ENCODE measurements at regions not wholly inside any gene's neighbourhood (a gene's known extent, or its start where the extent isn't known, plus 50 kb on each side); places are given as distances from the start of the nearest gene placed in this dataset.

DNA sequence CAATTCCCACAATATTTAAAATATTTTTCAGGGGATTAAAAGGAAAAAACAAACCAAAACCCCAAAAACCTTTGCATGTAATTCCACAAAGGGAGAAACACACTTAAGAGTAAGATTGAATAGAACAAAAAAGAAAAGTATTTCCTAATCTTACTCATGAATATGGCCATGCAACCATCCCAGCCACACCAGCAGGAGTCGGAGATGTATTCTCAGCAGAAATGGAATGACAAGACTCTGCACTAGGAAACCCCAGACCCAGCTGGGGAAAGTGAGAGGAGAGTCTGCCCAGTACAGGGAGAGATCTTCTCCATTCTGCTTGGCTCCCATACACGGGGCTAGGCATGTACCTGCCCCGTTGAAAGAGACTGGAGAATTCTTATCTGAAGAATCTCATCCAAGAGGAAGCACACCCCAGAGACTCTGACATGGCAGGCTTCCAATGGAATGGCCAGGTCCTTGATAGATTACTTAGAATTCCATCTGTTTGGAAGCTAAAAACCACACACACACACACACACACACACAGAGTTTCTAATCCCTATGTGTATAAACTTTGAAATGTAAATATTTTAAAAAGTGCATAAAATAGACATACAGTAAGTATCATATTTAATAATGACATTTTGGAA, 118.8 kb downstream of the GADD45G start:
- DNase-seq (ENCODE audit: low spot score) = peak; percentile 36

DNA sequence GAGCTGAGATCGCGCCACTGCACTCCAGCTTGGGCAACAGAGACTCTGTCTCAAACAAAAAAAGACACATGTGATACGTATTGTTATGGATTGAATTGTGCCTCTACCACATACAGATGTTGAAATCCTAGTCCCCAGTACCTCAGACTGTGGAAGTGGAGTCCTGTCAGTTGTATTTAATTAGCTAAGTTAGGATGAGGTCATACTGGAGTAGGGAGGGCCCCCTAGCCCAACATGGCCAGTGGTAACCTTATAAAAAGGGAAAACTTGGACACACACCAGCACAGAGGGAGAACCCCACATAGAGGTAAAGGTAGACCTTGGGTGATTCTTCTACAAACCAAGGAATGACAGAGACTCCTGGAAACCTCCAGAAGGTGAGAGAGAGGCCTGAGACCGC, 119.8 kb downstream of the GADD45G start:
- DNase-seq (ENCODE audit: low spot score) = no peak

DNA sequence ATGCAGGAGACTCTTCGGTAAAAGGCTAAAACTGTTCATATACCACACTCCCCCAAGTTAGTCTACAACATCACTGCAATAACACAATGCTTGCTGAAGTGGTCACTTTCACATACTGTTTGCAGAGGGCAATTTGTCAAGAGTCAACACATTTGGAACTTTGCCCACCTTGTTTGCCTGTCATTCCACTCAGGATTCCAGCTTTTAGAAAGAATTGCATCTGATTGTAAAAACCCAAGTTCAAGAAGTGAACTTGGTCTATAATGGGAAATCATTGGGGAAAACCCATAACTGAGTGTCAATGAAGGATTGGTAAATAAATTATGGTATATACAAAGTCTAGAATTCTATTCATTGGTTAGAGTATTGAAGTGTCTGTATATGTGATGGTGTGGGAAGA, 120.5 kb downstream of the GADD45G start:
- DNase-seq (ENCODE audit: low spot score) = no peak

DNA sequence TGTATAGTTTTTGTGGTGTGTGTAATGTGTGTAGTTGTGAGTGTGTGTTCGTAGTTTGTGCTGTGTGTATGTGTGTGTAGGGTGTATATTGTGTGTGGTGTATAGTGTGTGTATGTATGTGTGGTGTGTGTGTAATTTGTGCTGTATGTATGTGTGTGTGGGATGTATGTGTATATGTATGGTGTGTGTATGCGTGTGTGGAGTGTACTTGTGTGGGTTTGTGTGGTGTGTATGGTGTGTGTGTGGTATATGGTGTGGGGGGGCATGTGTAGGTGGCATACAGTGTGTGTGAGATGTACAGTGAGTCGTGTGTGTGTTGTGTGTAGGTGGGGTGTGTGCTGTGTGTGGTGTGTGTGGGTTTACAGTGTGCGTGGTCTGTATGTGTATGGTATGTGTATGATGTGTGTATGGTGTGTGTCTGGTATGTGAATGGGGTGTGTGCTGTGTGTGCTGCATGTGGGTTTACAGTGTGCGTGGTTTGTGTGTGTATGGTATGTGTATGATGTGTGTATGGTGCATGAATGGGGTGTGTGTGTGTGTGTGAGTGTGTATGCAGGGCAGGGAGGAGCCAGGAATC, 125.2 kb downstream of the GADD45G start:
- no peak for DNase-seq (ENCODE audit: low spot score)

DNA sequence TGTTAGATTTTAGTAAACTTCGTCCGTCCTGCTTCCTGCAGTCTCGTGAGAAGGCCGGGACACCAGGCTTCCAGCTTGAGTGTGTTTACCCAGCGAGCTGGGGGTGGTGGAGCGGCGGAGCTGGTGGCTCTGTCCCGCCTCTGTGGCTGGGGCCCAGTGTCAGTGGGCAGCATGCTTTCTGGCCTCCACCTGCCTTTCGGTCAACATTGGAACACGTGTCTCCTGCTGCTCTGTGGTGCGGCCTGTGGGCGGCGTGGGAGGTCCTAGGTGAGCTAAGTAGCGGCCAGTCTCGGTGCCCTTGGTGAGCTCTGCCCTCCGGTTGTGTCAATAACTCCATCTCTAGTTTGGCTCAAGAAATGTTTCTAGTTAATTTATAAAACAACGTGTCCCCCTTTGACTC, 125.9 kb downstream of the GADD45G start:
- no peak for DNase-seq (ENCODE audit: low spot score)

DNA sequence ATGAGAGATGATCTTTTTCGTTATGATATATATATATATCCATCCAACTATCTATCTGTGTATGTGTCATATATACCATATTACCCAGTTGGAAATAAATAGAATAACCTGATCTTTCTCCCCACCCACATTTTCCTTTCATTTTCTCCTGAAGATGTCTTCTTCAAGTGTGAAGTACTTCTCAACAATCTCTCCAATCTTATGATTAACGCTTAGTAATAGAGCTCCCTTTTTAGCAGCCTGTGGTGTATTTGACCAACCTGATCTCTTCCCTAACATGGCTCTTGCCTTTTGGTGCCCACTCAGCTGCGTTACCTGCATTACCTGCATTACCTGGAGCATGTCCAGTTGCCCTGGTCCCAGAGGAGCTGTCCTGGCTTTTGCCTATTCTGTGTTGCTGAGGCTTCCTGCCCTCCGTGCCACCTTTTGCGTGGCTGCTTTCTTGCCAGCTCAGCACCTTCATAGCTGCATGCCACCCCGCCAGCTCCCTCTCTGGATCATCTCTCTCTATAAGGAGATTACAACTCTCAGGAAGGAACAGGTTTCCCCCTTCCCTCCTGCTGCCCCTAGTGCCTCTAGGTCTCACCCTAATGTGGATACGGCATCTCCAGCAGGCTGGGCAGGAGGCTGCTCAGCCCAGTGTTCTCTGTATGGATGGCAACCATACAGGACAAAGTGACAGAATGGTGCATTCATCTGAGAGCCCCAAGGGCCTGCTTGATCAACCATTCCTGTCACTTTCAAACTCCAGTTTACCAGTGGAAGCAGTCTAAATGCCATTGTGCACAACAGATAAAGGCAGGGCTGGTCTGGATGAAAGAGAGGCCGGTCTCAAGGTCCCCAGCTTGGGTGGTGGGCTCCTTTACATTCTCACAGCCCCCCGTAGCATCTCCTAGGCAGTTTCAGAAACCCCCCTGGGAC, 126.7 kb downstream of the GADD45G start:
- peak; percentile 57 for DNase-seq (ENCODE audit: low spot score)

DNA sequence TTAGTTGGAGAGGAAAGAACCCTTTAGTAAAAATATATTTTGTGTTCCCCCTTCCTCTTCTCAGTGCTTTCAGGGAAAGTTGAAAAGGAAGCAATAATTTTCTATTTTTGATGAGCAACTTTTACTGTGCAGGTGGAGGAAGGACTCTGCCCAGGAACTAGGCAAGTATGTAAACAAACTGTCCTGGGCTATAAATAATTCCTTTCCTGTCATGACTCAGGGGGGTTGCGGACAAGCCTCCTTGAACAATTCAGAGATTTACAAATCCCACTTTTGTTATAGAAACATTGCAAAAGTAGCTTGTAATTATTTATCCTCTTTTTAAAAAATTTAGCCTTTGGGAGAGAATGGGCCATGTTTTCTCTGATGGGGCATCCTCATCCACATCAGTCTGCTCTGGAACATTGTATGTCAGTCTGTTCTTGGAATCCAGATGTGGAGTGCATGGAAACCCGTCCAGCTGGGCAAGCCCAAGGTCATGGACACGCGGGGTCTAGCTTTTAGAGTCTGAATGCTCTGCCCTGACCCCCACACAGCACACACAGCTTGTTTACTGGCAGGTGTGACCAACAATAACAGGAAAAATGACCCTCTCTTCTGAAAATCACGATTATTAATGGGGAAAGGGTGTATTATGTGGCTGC, 127.6 kb downstream of the GADD45G start:
- no peak for DNase-seq (ENCODE audit: low spot score)

DNA sequence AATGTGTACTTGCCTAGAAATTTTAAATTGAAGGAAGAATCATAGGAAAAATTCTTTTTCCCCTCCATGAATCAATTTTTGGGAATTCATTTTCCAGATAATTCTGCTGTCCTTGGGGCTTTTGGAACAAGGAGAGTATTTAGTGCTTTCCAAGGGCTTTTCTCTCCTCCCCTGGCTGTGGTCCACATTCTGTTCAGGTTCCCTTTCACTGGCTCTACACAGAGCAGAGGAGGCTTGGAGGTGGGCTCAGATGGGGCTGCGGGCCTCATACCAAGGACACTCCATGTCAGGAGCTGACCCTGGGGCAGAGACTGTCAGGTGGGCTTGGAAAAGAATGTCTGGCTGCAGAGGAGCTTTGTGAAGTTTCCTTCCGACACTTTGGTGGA, 128.1 kb downstream of the GADD45G start:
- DNase-seq (ENCODE audit: low spot score) = no peak

DNA sequence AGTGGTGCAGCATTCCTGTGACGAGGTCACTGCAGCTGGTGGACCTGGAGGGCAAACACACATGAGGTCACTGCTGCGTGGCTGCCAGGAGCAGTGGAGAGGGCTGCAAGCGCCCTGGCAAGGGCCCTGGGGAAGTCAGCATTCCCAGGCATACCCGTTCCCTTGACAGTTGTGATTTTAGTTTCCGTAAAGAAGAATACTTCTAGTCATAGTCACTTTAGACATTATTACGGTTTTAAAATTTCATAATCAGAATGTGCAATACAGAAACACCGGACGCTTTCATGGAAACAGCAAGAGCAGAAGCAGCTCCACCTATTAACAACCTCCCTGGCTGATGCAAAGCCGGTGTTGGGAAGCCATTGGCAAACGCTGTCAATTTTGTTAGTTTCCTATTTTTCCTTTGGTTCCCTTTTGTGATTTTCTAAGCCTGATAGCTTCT, 129.8 kb downstream of the GADD45G start:
- no peak for DNase-seq (ENCODE audit: low spot score)

DNA sequence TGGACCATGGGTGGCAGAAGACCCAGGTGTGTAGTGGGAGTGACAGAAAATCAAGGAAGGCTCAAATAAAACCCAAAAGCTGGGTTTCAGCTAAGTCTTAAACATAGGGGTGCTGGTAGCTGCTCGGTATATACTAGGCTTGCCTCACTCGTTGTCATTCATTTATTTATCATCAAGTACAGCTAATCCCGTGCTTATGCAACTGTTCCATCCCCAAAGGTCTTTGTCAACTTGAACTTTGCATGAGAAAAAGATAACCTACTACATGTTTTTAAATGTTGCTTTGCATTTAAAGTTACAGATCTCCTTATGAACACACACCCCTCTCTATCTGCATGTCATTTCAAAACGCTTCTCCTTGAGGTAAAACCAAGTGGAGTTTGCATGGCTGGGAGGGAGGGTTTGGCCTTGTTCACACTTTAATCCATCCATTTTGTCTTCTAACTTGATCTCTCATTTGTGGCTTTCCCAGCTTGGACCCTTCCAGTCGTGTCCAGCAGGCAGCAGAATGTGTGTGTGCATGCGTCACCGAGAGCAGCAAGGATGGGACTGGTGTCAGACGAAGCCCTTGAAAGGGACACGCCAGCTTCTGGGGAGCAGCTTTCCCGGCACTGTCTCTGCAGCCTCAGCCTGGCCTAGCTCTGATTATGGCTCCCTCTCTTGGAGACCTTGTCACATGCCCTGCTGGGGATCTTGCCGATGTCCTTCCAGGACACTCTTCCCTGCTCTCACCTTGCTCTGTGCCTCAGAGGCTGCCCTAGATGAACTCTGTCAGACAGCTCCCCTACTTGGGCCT, 133.5 kb downstream of the GADD45G start:
- DNase-seq (ENCODE audit: low spot score) = no peak

DNA sequence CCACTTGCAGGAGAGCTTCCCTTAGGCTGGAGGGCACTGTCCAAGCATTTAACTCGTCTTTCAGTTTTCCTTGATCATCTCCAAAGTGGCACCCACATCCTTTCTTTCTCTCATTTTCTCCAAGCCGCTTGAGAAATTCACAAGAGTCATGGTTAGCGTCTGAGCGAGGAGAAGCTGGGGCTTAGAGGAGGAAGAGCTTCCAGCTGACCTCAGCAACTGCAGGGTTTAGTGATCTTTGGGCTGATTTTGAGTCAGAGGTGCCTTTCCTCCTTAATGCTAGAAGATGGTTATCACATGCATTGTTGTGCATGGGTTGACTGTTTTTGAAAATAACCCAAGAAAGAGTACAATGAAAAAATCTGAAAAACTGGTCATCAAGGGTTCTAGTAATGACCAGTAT, 134.7 kb downstream of the GADD45G start:
- no peak for DNase-seq (ENCODE audit: low spot score)

DNA sequence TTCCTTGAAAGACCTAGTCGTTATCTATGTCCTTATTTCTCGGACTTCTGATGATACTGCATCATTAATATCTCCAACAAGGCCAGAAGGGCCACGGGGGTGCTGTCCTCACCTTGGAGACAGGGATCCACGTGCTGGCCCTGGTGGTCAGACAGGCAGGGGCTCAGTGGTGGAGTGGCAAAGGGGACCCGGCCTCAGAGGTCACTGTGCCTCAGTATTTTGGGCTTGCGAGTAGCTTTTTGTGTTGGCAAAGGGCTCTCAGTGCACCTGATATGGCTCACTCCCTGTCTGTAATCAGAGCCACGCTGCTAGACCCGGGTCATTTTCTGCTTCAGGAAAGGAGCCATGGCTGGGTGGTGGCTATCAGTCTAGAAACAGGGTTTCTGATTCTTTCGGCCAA, 135.1 kb downstream of the GADD45G start:
- no peak for DNase-seq (ENCODE audit: low spot score)

DNA sequence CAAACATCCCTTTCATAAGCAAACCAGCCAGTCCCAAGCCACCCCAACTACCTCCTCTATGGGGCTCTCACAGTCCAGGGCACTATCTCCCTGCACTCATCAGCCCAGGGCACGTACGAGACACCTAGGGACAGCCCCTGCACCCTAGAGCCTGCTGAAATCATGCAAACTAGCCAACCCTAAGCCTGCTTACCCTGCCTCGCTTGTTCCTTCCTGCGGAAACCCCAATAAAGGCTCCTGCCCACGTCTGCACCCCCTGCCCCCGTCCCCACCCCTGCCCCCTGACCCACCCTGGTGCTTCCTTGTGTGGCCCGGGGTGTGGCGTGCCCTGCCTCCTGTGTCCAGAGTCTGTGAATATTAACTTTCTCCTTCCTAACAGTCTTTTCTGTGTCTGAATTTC, 135.9 kb downstream of the GADD45G start:
- DNase-seq (ENCODE audit: low spot score) = no peak

DNA sequence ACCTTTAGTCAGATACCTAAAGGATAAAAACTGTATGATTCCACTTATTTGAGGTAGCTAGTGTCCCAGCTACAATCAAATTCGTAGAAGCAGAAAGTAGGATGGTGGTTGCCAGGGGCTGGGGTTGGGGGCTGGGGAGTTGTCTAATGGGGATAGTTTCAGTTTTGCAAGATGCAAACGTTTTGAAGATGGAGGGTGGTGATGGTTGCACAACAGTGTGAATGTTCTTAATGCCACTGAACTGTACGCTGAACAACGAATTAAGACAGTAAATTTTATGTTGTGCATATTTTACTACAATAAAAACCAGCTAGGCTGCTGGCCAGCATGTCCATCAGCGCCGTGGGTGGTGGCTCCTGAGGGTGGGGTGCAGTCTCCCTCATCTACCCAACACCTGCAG, 137.8 kb downstream of the GADD45G start:
- no peak for DNase-seq (ENCODE audit: low spot score)

DNA sequence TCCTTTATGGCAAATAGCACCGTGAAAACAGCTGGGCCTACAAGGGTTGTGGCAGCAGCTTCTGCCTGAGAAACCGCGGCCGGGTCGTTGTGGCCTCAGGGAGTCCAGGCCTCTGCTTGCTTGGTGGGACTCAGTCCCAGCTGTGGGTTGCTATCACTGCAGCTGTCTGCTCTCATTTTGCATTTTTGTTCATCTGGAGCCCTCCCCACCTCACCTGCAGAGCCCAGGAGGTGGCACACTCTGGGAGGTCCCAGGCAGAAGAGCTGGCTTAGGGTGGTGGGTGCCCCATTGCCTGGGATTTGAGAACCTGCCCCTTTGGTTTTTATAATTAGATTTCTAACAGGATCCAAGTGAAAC, 138.4 kb downstream of the GADD45G start:
- DNase-seq (ENCODE audit: low spot score) = no peak

DNA sequence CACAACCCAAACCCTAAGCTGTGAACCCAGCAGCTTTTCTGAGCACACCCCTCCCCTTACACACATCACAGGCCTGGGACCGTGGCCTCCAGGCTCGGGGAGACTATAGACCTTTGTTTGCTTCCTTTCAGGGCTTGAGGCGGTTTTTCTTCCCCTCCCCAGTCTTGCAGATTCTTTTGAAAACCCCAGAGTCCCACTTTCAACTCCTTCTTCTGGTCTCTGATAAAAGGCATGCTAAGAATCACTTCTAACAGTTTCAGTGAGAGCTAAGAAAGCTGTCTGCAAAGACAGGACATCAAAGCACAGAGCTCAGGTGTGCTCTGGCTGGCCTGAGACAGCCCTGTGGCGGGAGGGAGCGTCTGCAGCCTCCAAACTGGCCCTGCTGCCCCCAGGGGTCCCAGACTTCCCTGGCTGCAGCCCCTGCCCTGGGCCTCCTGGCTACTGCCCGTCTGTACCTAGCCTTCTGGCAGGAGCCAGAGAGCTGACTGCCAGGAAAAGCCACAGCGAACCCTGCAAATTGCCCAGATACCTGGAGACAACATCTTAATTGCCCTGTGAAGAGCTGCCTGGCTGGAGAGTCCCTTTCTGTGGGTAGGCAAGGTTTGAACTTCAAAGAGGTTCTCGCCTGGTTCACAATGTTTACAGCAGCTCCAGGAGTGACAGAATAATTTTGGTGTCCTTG, 138.9 kb downstream of the GADD45G start:
- no peak for DNase-seq (ENCODE audit: low spot score)

DNA sequence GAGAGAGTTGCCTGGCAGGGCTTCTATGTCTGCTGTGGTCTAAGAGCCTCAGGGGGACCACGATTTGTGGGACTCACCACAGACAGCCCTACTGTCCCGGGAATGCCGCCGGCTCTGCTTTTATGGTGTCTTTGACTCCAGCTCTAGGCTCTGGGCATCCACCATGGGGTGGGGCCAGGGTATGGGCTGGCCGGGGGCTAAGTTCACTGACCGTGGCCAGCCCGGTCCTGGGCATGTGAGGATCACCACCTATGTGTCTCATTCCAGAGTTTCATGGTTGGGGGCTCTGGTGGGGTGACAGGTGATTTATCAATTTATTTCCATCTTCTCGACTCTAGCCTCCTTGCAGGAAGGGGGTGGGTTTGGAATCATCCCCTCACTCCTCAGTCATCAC, 139.4 kb downstream of the GADD45G start:
- DNase-seq (ENCODE audit: low spot score) = no peak

DNA sequence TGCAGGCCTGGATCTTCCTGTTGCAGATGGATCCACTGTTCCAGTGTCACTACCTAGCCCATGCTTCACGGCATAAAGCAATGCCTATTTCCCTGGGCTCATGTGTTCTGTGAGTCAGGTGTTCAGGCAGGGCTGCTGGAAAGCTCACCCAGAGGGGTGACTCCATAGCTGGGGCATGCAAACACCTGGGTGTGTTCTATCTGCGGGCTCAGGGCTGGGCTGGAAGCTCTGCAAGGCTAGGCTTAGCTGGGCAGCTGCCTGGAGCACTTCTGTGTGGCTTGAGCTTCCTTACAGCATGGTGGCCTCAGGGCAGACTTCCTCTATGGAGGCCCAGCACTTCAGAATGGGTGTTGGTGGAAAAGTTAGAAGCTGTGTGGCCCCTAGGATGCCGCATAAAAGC, 139.9 kb downstream of the GADD45G start:
- DNase-seq (ENCODE audit: low spot score) = no peak

DNA sequence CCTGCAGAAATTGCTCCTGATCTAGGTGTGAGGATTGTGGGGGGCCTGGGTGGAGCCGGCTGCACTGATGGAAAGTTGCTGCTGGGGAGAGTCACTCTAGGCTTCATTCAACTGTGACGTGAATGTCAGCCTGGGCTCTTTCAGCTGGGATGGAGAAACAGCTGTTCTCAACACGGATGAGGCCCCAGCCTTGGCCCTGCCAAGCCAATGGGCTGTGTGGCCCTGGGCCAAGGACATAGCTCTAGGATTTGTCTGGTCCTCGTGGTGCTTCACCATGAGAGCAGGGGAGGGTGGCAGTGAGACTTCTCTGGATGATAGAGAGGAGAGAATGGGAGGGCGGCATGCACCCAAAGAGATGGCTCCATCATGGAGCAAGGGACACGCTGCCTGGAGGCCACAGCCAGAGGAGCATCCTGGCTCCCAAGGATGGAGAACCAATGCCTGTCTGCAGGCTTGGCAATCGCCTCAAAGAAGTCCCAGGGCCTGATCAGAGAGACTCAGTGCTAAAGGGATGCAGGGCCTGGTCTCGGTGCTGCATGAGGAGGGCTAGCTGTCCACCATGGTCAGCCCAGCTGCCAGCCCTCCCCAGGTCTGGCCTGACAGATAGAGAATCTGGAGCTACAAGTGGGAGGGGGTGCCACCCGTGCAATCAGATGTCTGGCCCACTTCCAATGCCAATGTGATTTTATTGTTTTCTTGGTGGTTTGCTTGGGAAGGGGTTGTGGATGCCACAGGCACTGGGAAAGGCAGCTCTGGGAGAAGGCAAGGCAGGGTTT, 141.0 kb downstream of the GADD45G start:
- DNase-seq (ENCODE audit: low spot score) = no peak

DNA sequence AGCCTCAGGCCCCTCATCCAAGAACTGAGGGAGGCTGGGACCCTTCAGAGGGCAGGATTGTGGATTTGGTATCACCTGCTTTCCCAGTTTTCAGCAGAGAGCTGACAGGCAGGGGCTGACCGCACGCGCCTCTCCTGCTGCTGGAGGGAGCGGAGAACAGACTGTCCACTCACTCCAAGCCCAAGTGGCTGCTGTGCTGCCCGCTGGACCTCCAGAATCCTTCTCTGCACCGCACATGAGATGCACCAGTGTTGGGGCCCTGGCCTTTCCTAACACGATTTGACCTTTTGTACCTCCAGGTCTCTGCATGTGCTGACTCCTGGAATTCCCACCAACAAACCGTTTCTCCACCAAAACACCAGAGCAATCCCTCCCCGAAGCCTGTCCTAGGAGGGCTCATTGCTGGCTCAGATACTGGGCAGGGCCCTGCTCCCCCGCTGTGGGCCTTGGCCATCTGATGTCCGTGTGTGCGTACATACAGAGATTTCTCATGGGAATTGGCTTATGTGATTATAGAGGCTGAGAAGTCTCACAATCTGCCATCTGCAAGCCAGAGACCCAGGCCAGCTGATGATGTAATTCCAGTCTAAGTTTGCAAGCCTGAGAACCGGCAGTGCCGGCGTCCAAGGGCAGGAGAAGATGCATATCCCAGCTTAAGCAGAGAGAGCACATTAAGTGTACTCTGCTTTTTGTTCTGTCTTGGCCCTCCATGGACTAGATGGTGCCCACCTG, 141.7 kb downstream of the GADD45G start:
- peak; percentile 76 for DNase-seq (ENCODE audit: low spot score)

Measured in D341Med (cell line).